Germinal center (tissue), 1 donor: ENCODE measurements at regions not wholly inside any gene's neighbourhood (a gene's known extent, or its start where the extent isn't known, plus 50 kb on each side); places are given as distances from the start of the nearest gene placed in this dataset.
"Not testable (repeated sequence)": the region's sequence is repeated elsewhere in the genome, so short reads cannot be mapped to it uniquely, and the experiment has no call there.

Experiments used
- DNase-seq: peaks from one replicate; pipeline ENCODE4 v3.0.0; 2012; ENCODE audit warnings: mixed read lengths, low spot score

DNA sequence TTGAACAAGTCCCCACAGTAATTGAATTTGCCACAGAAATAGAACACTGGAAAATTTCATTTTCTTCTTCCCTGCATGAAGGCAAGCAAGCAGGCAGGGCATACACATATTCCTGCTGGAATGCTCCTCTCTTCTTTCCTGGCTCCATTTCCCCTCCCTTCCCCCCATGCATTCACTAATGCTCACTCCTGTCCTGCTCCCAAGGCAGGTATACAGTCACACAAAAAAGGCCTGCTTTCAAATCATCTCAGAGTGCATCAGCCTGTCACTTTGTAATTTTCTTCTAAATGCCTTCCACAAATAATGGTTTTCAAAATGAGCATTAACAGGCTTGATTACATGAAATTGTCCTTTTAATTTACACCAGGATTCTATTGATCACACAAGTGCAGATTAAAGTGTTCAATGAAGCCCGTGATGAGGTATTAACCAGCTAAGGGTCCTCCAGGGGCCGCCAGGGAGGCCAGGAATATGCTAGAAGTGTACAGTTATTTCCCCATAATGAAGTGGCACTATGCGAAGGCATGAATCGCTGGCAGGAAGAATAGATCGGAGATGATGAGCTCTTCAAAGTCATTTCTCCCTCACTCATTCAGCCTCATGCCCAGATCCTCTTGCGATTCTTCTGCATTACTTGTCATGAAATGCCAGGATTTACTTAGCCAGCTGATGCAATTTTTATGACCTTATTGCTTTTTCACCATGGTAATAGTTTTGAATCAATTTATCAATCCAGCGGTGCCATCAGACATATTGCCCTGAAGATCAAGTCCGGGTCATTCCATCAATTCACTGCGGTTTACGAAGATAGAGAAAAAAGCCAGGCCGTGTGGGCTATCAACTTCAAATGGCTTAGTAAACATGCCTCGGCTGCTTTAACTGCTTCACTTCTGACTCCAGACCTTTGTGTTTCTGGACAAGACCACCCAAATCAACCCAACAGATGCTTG lies 243.5 kb downstream of the GPAT3 start:
- DNase-seq = no peak

DNA sequence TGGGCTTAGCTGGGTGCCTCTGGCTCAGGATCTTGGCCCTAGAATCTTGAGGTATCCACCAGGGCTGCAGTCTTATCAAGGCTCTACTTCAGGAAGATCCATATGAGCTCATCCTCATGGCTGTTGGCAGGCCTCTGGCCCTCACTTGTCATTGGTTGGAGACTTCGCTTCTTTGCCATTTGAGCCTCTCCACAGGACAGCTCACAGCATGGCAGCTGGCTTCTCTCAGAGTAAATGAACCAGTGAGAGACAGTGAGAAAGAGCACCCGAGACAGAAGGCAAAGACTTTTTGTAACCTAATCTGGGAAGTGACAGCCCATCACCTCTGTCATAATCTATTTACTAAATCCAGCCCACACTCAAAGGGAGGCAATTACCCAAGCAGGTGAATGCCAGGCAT lies 236.8 kb downstream of the GPAT3 start:
- no peak for DNase-seq

DNA sequence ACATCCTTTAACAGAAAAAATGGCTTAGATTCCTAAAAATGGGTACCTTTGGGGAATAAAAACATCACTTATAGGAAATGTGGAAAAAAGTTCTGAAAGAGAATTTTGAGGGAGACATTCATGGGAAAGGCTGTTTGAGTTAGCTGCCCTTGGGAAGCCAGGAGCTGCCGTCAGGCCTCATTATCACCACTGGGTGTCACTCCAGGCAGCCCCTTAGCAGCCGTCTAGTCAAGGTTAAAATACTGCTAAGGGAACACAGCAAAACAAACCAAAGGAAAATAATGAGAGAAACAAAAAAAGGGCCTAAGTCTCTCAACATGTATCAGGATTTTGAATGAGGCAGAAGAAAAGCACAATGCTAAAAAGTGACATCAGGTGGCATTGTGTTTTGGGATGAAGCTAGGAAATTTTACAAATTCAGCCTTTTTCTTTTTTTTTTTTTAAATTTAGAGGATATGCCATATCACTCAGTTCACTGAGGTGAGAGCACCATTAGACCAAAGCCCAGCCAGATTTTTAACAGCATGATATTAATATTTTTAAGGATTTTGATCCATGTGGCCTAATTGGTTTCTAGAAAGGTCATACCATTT lies 235.3 kb downstream of the GPAT3 start:
- peak; percentile 9 for DNase-seq

DNA sequence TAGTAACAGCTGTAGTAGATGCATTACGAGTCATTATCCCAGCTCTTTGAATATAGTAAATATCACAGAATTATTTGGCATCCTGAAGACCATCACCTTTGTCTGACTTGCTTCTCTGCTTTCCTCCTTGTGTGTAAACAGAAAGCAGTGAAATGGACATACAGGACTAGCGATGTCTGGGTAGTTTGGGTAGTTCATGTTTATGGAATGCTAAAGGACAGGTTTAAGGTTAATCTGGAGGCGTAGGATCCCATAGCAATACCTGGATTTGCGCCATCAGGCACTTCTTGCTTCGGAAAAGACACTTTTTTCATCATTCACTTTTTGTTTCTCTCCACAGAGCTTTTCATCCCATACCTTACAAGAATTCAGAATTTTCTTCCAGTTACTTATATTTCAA lies 232.2 kb downstream of the GPAT3 start:
- DNase-seq = no peak

DNA sequence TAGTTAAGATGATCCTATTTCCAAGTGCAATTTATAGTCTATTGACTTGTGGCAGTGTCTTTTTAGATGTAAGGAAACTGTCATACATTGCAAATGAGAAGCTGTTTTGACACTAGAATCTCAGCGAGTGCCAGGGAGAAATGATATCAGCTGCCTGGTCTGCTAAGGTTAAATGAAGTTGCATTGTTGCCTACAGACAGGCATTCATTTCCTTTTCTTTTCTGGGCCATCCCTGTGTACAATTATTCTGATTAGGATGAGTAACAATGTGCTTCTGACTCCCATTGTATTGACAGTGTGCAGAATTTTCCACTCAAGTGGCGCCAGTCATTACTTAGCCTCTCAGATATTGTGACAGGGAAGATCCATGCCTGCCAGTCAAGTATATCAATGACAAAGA lies 231.2 kb downstream of the GPAT3 start:
- DNase-seq = no peak

DNA sequence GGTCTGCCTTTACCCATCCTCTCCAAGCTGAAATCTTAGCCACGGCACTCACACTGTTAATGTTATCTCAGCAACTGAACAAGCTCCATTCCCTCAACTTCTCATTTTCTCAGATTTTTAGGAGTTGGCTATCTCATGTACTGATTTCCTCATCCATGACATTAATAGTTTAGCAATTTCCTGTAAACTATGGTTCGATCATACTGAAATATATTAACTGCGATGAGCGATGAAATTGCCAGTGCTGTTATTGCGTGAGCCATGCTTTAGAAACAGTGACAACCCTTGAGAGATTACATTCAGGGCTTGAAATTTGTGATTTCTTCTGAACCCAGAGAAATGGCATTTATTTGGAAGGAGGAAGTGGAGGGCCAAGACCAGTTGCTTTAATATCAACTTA lies 223.7 kb downstream of the GPAT3 start:
- DNase-seq = no peak

DNA sequence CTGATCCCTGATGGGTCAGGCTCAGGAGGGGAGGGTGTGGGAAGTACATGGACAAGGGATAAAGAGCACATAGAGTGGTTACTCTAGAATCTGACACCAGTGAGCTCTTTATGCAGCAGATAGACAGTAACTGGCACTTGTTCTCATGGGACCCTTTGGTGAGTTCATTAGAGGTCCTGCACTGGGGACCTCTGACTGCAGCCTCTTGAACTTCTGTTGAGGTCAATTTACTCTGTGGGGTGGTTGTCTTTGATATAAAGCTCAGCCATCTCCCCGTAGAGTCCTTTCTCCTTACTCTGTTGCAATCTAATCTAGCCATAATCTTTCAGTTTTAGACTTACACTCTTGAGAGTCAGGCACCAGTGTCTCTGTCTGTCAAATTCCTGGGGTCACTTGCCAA lies 222.4 kb downstream of the GPAT3 start:
- no peak for DNase-seq

DNA sequence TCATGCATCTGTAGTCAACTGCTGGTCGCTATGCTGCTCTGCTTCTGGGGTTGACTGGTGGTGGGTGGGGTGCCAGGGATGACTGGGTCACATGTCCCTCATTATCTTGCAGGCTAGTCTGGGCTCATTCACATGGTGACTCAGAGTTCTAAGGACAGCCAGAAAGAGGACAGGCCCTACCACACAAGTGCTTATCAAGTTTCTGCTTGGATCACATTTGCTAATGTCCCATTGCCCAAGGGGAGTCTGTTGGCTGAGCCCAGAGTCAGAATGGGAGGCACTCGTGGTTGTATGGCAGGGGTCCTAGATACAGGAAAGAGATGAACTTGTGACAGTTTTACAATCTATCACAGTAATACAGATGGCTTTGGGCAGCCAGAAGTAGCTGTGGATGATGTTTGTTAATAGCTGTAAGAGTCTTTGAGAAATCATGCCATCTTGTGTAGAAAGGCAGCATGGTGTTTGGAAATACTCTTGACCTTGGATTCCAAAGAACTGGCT lies 221.3 kb downstream of the GPAT3 start:
- DNase-seq = no peak

DNA sequence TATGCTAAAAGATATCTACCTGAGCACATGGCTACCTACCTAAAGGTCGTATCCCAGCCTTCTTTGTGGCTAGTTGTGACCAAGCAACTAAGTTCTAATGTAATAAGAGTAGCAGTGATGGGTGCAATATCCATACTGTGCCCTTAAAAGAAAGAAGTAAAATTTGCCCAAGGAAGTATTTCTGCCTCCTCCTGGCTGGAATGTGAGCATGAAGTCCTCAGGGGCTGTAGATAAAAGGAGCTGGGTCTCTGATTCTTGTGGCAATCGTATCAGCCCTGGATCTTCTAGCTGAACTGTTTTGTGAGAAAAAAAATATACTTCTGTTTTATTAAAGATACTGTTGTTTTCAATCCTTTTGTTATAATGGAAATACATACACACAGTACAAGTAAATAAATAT lies 217.4 kb downstream of the GPAT3 start:
- DNase-seq = no peak

DNA sequence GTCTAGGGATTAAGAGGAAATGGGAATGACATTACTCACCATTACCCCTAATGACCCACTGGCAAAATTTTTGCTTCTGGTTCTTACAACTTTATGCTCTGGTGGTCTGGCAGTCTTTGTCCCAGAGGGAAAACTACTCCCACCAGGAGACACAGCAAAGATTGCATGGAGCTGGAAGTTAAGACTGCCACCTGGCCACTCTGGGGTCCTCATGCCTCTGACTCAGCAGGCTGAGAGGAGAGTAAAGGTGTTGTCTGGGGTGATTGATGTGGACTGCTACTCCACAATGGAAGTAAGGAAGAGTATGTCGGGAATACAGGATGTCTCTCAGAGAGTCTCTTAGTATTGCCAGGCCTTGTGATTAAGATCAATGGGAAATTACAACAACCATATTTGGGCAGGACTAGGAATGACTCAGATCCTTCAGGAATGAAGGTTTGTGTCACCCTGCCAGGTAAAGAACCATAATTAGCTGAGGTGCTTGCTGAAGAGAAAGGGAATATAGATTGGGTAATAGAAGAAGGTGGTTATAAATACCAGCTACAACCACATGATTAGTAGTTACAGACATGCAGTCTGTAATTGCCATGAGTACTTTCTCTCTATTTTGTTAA lies 215.5 kb downstream of the GPAT3 start:
- DNase-seq = no peak

DNA sequence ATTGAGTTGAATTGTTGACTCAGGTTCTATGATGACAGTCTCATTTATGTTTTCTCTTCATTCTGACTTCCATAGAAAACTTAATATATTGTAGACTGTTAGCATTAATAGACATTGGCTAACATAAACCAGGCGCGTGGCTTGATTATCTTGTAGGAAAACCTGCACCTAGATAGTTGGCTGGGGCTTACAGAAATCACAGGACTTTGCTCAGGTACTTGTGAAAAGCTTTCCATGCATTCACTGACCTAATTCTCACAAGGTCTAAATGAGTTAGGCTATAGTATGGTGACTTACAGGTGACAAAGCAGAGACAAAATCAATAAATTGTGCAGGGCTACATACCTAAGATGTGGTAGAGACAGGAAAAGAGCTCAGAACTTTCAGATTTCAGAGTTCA lies 212.8 kb downstream of the GPAT3 start:
- DNase-seq = no peak

DNA sequence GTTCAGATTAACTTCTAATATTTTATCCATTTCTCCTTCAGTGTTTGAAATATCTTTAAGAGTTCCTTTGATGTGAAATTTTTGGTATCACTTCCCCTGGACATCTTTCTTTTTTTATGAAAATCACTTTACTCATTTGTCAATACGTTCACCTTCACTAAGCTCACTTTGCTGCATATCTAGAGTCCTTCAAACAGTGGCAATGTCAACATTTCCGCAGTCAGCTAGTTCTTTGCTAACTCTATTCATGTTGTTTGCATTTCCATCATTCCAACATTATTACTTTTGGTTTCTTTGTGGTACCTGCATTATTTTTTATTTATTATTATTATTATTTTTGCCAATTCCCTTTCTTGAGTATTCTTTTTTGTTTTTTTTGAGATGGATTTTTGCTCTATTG lies 203.0 kb downstream of the GPAT3 start:
- DNase-seq = no peak

DNA sequence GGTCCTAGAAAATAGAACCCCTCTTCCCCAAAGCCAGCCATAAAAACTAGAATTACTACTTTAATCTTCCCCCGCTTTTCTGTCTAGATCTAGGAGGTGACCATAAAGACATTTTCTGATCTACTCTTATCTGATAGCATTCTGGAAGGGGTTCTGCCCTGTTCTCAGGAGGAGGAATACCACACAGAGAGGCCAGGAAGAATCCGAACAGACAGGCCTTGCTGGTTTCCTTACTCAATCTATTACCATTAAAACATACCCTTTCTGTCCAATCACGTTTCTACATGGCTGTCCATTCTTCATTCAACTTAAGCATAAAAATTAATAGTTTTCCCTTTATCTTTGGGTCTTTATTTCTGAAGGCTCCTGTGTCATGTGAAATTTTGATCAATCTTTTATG lies 198.7 kb downstream of the GPAT3 start:
- no peak for DNase-seq

DNA sequence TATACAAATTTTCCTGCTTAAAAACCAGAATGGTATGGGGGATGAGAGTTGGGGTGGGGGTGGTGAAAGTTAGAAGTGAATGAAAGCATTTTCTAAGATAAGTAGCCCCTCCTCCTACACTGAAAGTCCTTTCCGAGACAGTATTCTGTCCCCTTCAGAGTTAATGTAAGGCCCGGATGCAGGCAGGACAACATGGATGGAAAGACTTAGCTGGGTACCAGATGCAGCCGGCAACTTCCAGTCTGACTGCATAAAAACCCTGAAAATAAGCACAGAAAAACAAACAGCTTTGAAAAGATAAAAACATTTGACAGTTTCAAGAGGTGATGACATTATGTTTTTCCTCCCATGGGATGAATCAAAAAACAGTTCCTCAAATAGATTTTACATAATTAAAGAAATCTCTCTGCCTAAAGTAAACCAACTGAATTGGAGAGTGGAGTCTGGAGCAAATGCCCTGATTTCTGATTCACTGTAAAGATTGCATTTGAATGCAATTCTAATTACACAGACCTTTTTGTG lies 196.3 kb downstream of the GPAT3 start:
- DNase-seq = no peak

DNA sequence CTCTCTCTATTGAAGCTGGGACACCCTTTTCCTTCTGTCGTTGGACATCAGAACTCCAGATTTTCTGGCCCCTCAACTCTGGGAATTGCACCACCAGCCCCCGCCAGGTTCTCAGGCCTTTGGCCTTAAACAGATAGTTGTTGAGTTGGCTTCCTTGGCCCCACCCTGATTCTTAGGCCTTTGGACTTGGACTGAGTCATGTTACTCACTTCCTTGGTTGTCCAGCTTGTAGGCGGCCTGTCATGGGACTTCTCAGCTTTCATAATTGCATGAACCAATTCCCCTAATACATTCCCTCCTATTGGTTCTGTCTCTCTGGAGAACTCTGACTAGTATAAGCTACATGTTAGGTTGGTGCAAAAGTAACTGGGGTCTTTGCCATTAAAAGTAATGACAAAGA lies 195.7 kb downstream of the GPAT3 start:
- no peak for DNase-seq

DNA sequence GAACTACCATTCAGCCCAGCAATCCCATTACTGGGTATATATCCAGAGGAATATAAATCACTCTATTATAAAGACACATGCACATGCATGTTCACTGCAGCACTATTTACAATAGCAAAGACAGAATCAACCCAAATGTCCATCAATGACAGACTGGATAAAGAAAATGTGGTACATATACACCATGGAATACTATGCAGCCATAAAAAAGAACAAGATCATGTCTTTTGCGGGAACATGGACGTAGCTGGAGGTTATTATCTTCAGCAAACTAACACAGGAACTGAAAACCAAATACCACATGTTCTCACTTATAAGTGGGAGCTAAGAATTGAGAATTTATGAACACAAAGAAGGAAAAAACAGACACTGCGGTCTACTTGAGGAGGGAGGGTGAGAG lies 195.1 kb downstream of the GPAT3 start:
- DNase-seq = not testable (repeated sequence)

DNA sequence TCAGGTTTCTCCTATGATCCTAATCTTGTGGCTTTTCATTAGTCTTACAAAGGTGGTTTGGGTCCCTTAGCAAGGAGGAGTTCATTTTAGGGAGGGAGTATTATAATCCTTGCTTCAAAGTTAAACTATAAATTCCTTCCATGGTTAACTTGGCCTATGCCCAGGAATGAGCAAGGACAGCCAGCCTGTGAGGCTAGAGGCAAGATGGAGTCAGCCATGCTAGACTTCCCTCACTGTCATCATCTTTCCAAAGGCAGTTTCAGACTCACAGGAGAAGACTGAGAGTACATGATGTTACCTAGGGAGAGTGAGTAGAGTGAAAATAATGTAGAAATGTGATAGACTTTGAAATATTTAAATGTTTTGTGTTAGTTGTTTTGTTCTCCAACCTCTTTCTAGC lies 192.3 kb downstream of the GPAT3 start:
- DNase-seq = no peak

DNA sequence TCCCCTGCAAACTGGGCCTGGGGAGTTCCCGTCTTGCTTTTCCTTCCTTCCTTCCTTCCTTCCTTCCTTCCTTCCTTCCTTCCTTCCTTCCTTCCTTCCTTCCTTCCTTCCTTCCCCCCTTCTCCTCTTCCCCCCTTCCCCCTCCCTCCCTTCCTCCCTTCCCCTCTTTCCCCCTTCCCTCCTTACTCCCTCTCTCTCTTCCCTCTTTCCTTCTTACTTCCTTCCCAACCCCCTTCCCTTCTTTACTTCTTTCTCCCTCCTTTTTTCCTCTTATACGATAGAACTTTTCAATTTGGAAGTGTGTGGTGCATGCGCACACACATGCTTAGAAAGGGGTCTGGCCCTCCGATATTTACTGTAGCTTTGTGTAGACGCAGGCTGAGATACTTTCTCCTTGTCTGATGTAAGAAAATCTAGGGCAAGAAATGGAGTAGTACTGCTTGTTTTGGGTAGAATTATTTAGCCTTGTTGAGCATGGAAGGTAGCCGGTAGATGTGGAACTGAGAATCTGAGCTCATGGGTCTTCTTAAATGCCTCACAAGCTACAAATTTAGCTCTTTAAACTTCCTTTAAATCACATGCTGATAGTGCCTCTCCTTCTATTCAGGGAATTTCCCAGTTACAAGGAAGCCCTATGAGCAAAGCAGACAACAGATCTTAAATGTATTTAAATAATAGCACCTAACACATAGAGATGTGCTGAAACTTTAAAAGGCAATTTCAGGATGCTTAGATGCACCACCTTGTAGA lies 189.6 kb downstream of the GPAT3 start:
- DNase-seq = no peak

DNA sequence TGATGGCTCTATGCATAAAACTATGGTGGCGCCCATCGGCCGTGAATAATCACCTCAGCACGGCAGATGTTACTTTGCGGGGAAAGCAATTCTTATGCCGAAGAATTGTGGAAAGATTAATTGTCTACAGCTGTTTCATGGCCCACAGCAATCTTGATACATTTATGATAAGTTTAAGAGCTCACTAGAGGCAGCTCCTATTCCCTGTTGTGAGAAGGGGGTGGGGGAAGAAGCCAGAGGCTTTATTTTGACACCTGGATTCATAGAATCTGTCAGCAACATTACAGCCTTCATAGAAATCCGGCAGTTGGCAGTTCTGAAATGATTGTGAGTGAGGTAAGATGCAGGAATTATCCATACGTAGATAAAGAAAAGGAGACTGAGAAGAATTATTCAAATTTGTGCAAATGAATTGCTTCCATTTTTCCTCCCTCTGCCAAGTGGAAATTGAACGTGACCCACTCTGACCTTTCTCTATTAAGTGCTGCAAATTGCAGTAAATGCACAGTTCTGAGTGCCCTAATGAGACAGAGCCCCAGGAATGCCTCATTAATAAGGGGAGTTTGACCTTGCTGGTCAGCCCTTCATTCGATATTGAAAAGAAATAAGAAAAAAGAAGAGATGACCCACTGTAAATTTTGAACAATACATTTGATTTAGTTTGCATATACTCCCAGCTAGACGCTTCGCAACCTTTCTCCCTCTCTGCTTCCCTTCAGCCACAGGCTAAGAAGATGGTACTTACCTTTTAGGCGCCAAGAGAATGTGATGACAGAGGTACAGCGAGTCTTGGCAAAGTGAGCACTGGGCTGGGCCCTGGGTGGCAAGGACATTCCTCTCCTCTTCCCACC lies 188.8 kb downstream of the GPAT3 start:
- no peak for DNase-seq

DNA sequence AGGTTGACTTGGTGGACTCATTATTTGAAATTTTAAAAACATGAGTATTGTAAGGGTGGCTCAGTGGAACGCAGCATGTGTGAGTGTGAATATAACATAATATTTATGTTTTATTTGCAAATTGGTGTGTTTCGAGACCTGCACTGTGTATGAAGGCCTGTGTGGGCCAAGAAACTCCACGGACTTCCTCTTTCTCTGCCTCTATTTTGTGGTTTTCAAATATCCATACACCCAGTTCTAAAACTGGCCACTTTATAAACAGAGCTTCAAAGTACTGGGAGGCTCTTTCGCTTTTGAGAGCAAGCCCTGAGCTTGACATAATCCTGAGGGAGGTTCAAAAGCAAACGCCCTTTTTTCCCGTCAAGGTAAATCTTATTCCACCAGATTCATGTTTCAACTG lies 187.7 kb downstream of the GPAT3 start:
- DNase-seq = no peak

DNA sequence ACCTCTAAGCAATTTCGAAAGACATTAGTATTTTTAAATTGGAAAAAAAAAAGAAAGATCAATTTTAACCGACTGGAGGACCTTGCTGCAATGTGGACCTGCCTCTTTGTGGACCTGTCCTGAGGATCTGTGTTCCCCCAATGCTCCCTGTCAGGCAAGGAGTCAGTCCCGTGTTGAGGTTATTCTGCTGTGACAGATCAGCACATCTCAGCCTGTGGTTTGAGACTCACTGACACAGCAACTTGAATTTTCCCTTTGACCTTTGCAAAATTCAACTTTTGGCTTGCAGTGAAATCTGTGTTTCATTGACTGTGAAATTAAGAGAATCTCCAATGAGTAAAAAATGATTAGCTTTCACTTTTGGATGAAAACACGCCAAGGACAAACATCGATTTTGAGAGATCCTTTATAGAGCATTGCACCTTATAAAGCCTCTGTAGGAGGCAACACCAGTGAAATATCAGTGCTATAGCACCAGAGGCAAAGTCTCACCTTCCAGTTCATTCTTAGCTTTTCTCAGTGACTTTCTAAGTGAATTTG lies 186.9 kb downstream of the GPAT3 start:
- no peak for DNase-seq
